Heart left ventricle (tissue), 16 donors: ENCODE measurements at regions not wholly inside any gene's neighbourhood (a gene's known extent, or its start where the extent isn't known, plus 50 kb on each side); places are given as distances from the start of the nearest gene placed in this dataset.

Experiments
- ATAC-seq, 4 donors: fragments of 200-7000 bp; cut with Tn5 transposase; one replicate each; pipeline ENCODE4 v1.9.1; 2020 to 2022; ENCODE audit warnings: moderate library complexity in 4 of 4, mild to moderate bottlenecking in 3 of 4, moderate number of reproducible peaks in 1 of 4
- DNase-seq, 5 donors: peaks; one replicate each; pipeline ENCODE4 v3.0.0-alpha.2; 2020
- H3K27ac ChIP-seq, 12 donors: fragments of 200-600 bp; sonication (generic) in 4 of 12; one replicate each; pipeline versions ENCODE4 v1.5.0 to v1.8.0; 2016 to 2022; ENCODE audit warnings: mild to moderate bottlenecking in 2 of 12
- H3K27me3 ChIP-seq, 9 donors: fragments of 200-600 bp; sonication (generic) in 2 of 9; one replicate each; pipeline versions ENCODE4 v1.5.1 to v1.8.0; 2016 to 2022; ENCODE audit warnings: mild to moderate bottlenecking in 3 of 9
- H3K36me3 ChIP-seq, 9 donors: fragments of 200-600 bp; sonication (generic) in 2 of 9; one replicate each; pipeline versions ENCODE4 v1.5.0 to v1.8.0; 2018 to 2022; ENCODE audit warnings: mild to moderate bottlenecking in 2 of 9
- H3K4me1 ChIP-seq, 12 donors: fragments of 200-600 bp; sonication (generic) in 4 of 12; one replicate each; pipeline versions ENCODE4 v1.5.0 to v1.8.0; 2016 to 2022; ENCODE audit warnings: mild to moderate bottlenecking in 3 of 12
- H3K4me3 ChIP-seq, 12 donors: fragments of 200-600 bp; sonication (generic) in 4 of 12; one replicate each; pipeline versions ENCODE4 v1.5.0 to v1.8.0; 2017 to 2022; ENCODE audit warnings: mild to moderate bottlenecking in 9 of 12, moderate library complexity in 4 of 12
- H3K9me3 ChIP-seq, 12 donors: fragments of 200-600 bp; sonication (generic) in 4 of 12; one replicate each; pipeline versions ENCODE4 v1.5.0 to v1.8.0; 2016 to 2022; ENCODE audit warnings: mild to moderate bottlenecking in 1 of 12
- CTCF ChIP-seq, 12 donors: fragments of 200-600 bp; sonication (generic) in 4 of 12; IDR thresholded peaks; one replicate each; pipeline versions ENCODE4 v1.5.0 to v1.8.0; 2018 to 2022; ENCODE audit warnings: antibody characterized with exemption in 12 of 12, mild to moderate bottlenecking in 5 of 12
- POLR2A ChIP-seq, 2 donors: fragments of 450-650 bp; IDR thresholded peaks; one replicate each; pipeline ENCODE4 v1.6.1; 2017; ENCODE audit warnings: antibody characterized with exemption in 2 of 2, mild to moderate bottlenecking in 2 of 2, moderate library complexity in 2 of 2
- WGBS, 4 donors: extraction: QIAGEN DNeasy Blood & Tissue Kit in 2 of 4; methylation state at CpG; one replicate each; pipeline versions ENCODE4 v1.1.5 to v1.1.7; 2013 to 2018; 5-methylcytosine and 5-hydroxymethylcytosine counted together
- intact Hi-C, 10 donors: fragments of 100-400 bp; cut with DNase I; formaldehyde crosslinking; loops; one replicate each; pipeline versions ENCODE4 v1.11.1 to v1.14.2; 2022
- donor health status: ischemic (EF 13 %, LVEDD 7.1; RV severe dilation, severe dysfunction).
- donor health status: healthy with polysubstance abuse.
- donor health status: DM: no; HTN: yes; CAD: no.
- donor health status: DM: no; HTN: no; CAD: no.
- donor health status: ischemic (EF 25% LVEDD 6.9; RV normal size, moderate dysfunction).
- donor health status: ischemic (EF 25% LVEDD 5.7; RV mildly dilated, moderate dysfunction).
- donor health status: healthy.
- donor health status: DM: yes; HTN: yes; CAD: no.
- donor health status: ischemic (EF 35%, LVEDD 5.7; RV mildly dilated, moderate dysfunction).
- donor health status: nonischemic (EF 11% LVEDD 7.7; RV severe dilation, severe dysfunction).
- donor health status: DM: yes; HTN: yes; CAD: no.
- donor health status: PGD.
- donor health status: ischemic (EF 29% LVEDD 5.4; RV normal size, mild dysfunction).
- donor health status: nonischemic (EF 23%, LVEDD 6.1; RV moderate dilation, normal function).

GRCh38 chr5:174409971-174410370 lies 314.4 kb upstream of the MSX2 start:
- 71 to 84% (median 81%) methylated on average over 1 of the region's 1 CpG for WGBS, 4 donors
- H3K36me3 ChIP-seq: no peaks in the 10 kb centered on the region
- H3K27me3 ChIP-seq: peaks cover 0 to 17% (median 0%) of the 10 kb centered on the region in 9 donors
- H3K9me3 ChIP-seq: no peaks in the 10 kb centered on the region
- H3K4me1 ChIP-seq: peaks cover 0 to 3% (median 0%) of the 10 kb centered on the region in 12 donors
- H3K4me3 ChIP-seq: no peak overlapping the region
- no peak for ATAC-seq
- TF ChIP-seq POLR2A (IDR thresholded peaks at IDR 0.05) (no peak), CTCF (IDR thresholded peaks at IDR 0.05) (no peak)
- intact Hi-C loops: loop anchor here in 4 of 10 donors (10.0 kb wide), 2 partner anchors 325 to 525 kb away; no protein-coding TSS in a partner anchor
- DNase-seq: no peak
- no peak overlapping the region for H3K27ac ChIP-seq

- Histone ChIP-seq H3K36me3 (no peaks in the 10 kb centered on the region), H3K9me3 (no peaks in the 10 kb centered on the region), H3K27me3 (peaks cover 0 to 22% (median 0%) of the 10 kb centered on the region in 9 donors), H3K4me3 (no peak overlapping the region), H3K4me1 (peaks cover 0 to 3% (median 0%) of the 10 kb centered on the region in 12 donors), H3K27ac (no peak overlapping the region)
- intact Hi-C loops: loop anchor here in 4 of 10 donors (10.0 kb wide), 2 partner anchors 324 to 524 kb away; no protein-coding TSS in a partner anchor
- TF ChIP-seq CTCF (IDR thresholded peaks at IDR 0.05) (no peak), POLR2A (IDR thresholded peaks at IDR 0.05) (no peak)
- DNase-seq: no peak
- no peak for ATAC-seq
- WGBS, 4 donors: 75 to 83% (median 76%) methylated on average over 12 of the region's 12 CpGs
These were observed 313.5 kb upstream of the MSX2 start for GRCh38 chr5:174410716-174411478.

GRCh38 chr5:174411479-174411819 lies 312.9 kb upstream of the MSX2 start:
- H3K9me3 ChIP-seq: no peaks in the 10 kb centered on the region
- H3K4me3 ChIP-seq: no peak overlapping the region
- peaks cover 0 to 22% (median 0%) of the 10 kb centered on the region in 9 donors for H3K27me3 ChIP-seq
- no peak overlapping the region for H3K27ac ChIP-seq
- TF ChIP-seq CTCF (IDR thresholded peaks at IDR 0.05) (no peak), POLR2A (IDR thresholded peaks at IDR 0.05) (no peak)
- DNase-seq: no peak
- intact Hi-C loops: loop anchor here in 4 of 10 donors (10.0 kb wide), 2 partner anchors 323 to 523 kb away; no protein-coding TSS in a partner anchor
- no peaks in the 10 kb centered on the region for H3K36me3 ChIP-seq
- H3K4me1 ChIP-seq: peaks cover 0 to 3% (median 0%) of the 10 kb centered on the region in 12 donors
- ATAC-seq: no peak
- 54 to 64% (median 60%) methylated on average over 4 of the region's 4 CpGs for WGBS, 4 donors

- Histone ChIP-seq H3K4me1 (peaks cover 0 to 3% (median 0%) of the 10 kb centered on the region in 12 donors), H3K36me3 (no peaks in the 10 kb centered on the region), H3K27ac (no peak overlapping the region), H3K4me3 (no peak overlapping the region), H3K27me3 (peaks cover 0 to 16% (median 0%) of the 10 kb centered on the region in 9 donors), H3K9me3 (no peaks in the 10 kb centered on the region)
- TF ChIP-seq CTCF (IDR thresholded peaks at IDR 0.05) (no peak), POLR2A (IDR thresholded peaks at IDR 0.05) (no peak)
- intact Hi-C loops: loop anchor here in 4 of 10 donors (10.0 kb wide), 2 partner anchors 322 to 522 kb away; no protein-coding TSS in a partner anchor
- no peak for ATAC-seq
- no peak for DNase-seq
- WGBS, 4 donors: 41 to 56% (median 52%) methylated on average over 1 of the region's 1 CpG
These were observed 312.0 kb upstream of the MSX2 start for GRCh38 chr5:174412374-174412773.
